Naive thymus-derived CD4-positive, alpha-beta T cell (primary cell): ENCODE measurements at regions not wholly inside any gene's neighbourhood (a gene's known extent, or its start where the extent isn't known, plus 50 kb on each side); places are given as distances from the start of the nearest gene placed in this dataset.

Source experiments
- ATAC-seq: fragments of 150-1000 bp; cut with Tn5 transposase; 2 replicates; pipeline ENCODE4 v1.10.0; 2021; ENCODE audit warnings: mild to moderate bottlenecking, moderate library complexity
- CTCF ChIA-PET: fragments of 350-600 bp; sonication (Branson Sonifier 250); formaldehyde crosslinking; loops from one replicate; lab custom pipeline; 2021; ENCODE audit warnings: antibody characterized with exemption; lab: Charles Lee
- POLR2A ChIA-PET: fragments of 350-600 bp; sonication (Branson Sonifier 250); formaldehyde crosslinking; loops from one replicate; lab custom pipeline; 2021; ENCODE audit warnings: antibody characterized with exemption, inconsistent platforms; lab: Charles Lee
- DNase-seq, 9 donors: peaks; one replicate each; pipeline versions ENCODE4 v3.0.0 to v3.0.0-alpha.2; 2020 to 2022; ENCODE audit warnings: mixed read lengths in 1 of 9
- H3K27ac ChIP-seq: one replicate; pipeline ENCODE4 v1.7.0; 2013; ENCODE audit warnings: mild to moderate bottlenecking, low read depth, low read length, moderate library complexity
- H3K27me3 ChIP-seq, 2 donors: one replicate each; pipeline ENCODE4 v1.7.0; 2013; ENCODE audit warnings: low read length in 2 of 2, mild to moderate bottlenecking in 2 of 2, moderate library complexity in 2 of 2; ENCODE audit not compliant: control insufficient read depth in 2 of 2, insufficient read depth in 2 of 2
- H3K36me3 ChIP-seq, 3 experiments: 1 replicate in 2 of 3; 2 replicates in 1 of 3; pipeline ENCODE4 v1.7.0; 2013; ENCODE audit warnings: low read length in 3 of 3, mild to moderate bottlenecking in 3 of 3, moderate library complexity in 1 of 3; ENCODE audit not compliant: insufficient read depth in 3 of 3, control insufficient read depth in 2 of 3
- H3K4me1 ChIP-seq, 2 donors: one replicate each; pipeline ENCODE4 v1.7.0; 2013; ENCODE audit warnings: low read length in 2 of 2, mild to moderate bottlenecking in 2 of 2, moderate library complexity in 1 of 2; ENCODE audit not compliant: control insufficient read depth in 2 of 2, insufficient read depth in 2 of 2
- H3K4me3 ChIP-seq: 2 replicates; pipeline ENCODE4 v1.7.0; 2013; ENCODE audit warnings: mild to moderate bottlenecking, low read length
- H3K9me3 ChIP-seq, 3 experiments: 1 replicate in 2 of 3; 2 replicates in 1 of 3; pipeline ENCODE4 v1.7.0; 2013; ENCODE audit warnings: low read length in 3 of 3; ENCODE audit not compliant: control insufficient read depth in 2 of 3
- H3K27ac Mint-ChIP-seq, 9 donors: one replicate each; pipeline ENCODE4 v1.8.0; 2020 to 2022; ENCODE audit warnings: mixed read lengths in 9 of 9, mild to moderate bottlenecking in 8 of 9, moderate library complexity in 5 of 9, inconsistent platforms in 2 of 9
- H3K27me3 Mint-ChIP-seq, 5 donors: one replicate each; pipeline ENCODE4 v1.8.0; 2021 to 2022; ENCODE audit warnings: mixed read lengths in 5 of 5, mild to moderate bottlenecking in 1 of 5
- H3K36me3 Mint-ChIP-seq, 5 donors: one replicate each; pipeline ENCODE4 v1.8.0; 2020 to 2022; ENCODE audit warnings: mixed read lengths in 5 of 5, mild to moderate bottlenecking in 3 of 5, inconsistent platforms in 1 of 5
- H3K4me1 Mint-ChIP-seq, 7 donors: one replicate each; pipeline ENCODE4 v1.8.0; 2020 to 2022; ENCODE audit warnings: mixed read lengths in 7 of 7, mild to moderate bottlenecking in 3 of 7, inconsistent platforms in 1 of 7
- H3K4me3 Mint-ChIP-seq, 10 donors: one replicate each; pipeline ENCODE4 v1.8.0; 2020 to 2022; ENCODE audit warnings: mild to moderate bottlenecking in 10 of 10, mixed read lengths in 10 of 10, moderate library complexity in 6 of 10, inconsistent platforms in 2 of 10
- H3K9me3 Mint-ChIP-seq, 11 donors: one replicate each; pipeline ENCODE4 v1.8.0; 2020 to 2022; ENCODE audit warnings: mixed read lengths in 11 of 11, mild to moderate bottlenecking in 4 of 11, inconsistent platforms in 1 of 11, moderate library complexity in 1 of 11
- intact Hi-C, 2 donors: fragments of 100-400 bp; cut with micrococcal nuclease; formaldehyde crosslinking; loops; one replicate each; pipeline ENCODE4 v1.15.1; 2023

DNA sequence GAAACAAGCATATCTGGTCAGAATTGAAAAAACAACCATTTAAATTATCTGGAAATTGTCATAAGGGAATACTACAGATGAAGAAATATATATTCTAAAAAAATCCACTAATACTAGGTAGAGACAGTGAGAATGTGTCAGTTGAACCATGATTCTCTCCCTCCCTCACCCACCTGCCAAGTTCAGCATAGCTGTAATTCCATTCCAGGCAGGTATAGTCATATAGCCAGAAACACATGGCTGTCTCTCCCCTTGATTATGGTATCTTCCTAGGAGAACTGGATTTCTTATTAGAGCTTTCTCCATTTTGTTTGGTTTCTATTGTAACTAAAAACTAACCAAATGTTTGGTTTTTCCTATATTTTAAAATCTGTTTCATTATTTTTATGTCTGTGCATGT is 509.2 kb downstream of the CDH10 start:
- Histone ChIP-seq H3K4me3 (no peak overlapping the region), H3K36me3 (no peaks in the 10 kb centered on the region), H3K9me3 (peaks cover 0 to 4% (median 0%) of the 10 kb centered on the region in 3 experiments), H3K27ac (no peak overlapping the region), H3K27me3 (no peaks in the 10 kb centered on the region), H3K4me1 (no peaks in the 10 kb centered on the region)
- Mint-ChIP-seq H3K9me3 (peaks cover 0 to 16% (median 7%) of the 10 kb centered on the region in 11 donors), H3K36me3 (no peaks in the 10 kb centered on the region), H3K4me3 (no peak overlapping the region), H3K4me1 (no peaks in the 10 kb centered on the region), H3K27me3 (no peaks in the 10 kb centered on the region), H3K27ac (no peak overlapping the region)
- CTCF ChIA-PET, result no interaction called here
- DNase-seq, result no peak
- POLR2A ChIA-PET, result no interaction called here
- intact Hi-C loops, result no loop called here
- ATAC-seq, result no peak

GRCh38 chr5:24141046-24141445 is 503.7 kb downstream of the CDH10 start:
- Histone ChIP-seq H3K27ac (no peak overlapping the region), H3K4me3 (no peak overlapping the region), H3K4me1 (no peaks in the 10 kb centered on the region), H3K36me3 (no peaks in the 10 kb centered on the region), H3K9me3 (peaks cover 0 to 4% (median 0%) of the 10 kb centered on the region in 3 experiments), H3K27me3 (no peaks in the 10 kb centered on the region)
- Mint-ChIP-seq H3K36me3 (no peaks in the 10 kb centered on the region), H3K4me3 (no peak overlapping the region), H3K27me3 (no peaks in the 10 kb centered on the region), H3K27ac (no peak overlapping the region), H3K9me3 (peaks cover 0 to 14% (median 5%) of the 10 kb centered on the region in 11 donors), H3K4me1 (no peaks in the 10 kb centered on the region)
- ChIA-PET POLR2A (no interaction called here), CTCF (no interaction called here)
- ATAC-seq (no peak), DNase-seq (no peak)
- intact Hi-C loops, result no loop called here

DNA sequence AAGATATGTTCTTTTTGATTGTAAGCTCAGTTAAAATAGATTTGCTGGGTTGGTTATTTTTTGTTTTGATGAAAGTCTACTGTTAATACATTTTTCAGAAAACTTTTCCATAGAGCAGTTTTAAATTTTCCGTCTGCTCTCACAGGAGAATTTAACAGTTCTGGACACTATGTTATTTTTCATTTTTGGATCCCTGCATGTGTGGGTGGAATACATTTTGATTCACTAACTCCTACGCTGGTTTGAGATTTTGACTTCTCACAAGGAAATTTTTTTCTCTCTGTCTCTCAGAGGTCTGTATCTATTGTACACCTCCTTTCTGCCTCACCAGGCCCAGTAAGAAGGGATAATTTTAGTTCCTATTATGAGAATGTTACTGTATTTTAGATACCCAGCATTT is 502.4 kb downstream of the CDH10 start:
- Histone ChIP-seq H3K4me1 (no peaks in the 10 kb centered on the region), H3K9me3 (peaks cover 0 to 4% (median 0%) of the 10 kb centered on the region in 3 experiments), H3K36me3 (no peaks in the 10 kb centered on the region), H3K27ac (no peak overlapping the region), H3K4me3 (no peak overlapping the region), H3K27me3 (no peaks in the 10 kb centered on the region)
- H3K9me3 Mint-ChIP-seq, result peaks cover 0 to 14% (median 3%) of the 10 kb centered on the region in 11 donors
- no peaks in the 10 kb centered on the region for H3K36me3 Mint-ChIP-seq
- no peaks in the 10 kb centered on the region for H3K27me3 Mint-ChIP-seq
- DNase-seq (no peak), ATAC-seq (no peak)
- CTCF ChIA-PET, result no interaction called here
- no peaks in the 10 kb centered on the region for H3K4me1 Mint-ChIP-seq
- H3K27ac Mint-ChIP-seq, result no peak overlapping the region
- H3K4me3 Mint-ChIP-seq, result no peak overlapping the region
- POLR2A ChIA-PET, result no interaction called here
- intact Hi-C loops, result no loop called here

DNA sequence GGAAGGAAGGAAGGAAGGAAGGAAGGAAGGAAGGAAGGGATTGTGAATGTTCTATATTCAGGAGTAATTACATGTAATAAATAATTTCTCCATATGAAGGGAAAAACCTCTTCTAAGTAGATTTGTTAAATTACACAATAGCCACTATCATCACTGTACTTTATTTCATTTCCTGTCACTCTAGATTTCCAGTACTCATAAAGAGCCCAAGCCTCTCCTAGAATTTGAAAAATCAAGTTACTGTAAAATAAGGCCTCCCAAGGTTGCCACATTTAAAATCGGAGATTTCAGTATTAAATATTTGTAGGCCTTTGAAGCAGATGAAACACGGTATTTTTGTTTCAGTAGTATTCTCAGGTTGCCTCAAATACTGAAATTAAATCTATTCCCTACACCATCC is 499.0 kb downstream of the CDH10 start:
- DNase-seq (no peak), ATAC-seq (no peak)
- POLR2A ChIA-PET, result no interaction called here
- no peak overlapping the region for H3K27ac ChIP-seq
- Mint-ChIP-seq H3K4me1 (no peaks in the 10 kb centered on the region), H3K27ac (no peak overlapping the region), H3K4me3 (no peak overlapping the region), H3K9me3 (peaks cover 0 to 9% (median 4%) of the 10 kb centered on the region in 11 donors), H3K27me3 (no peaks in the 10 kb centered on the region), H3K36me3 (no peaks in the 10 kb centered on the region)
- intact Hi-C loops, result no loop called here
- H3K9me3 ChIP-seq, result no peaks in the 10 kb centered on the region
- H3K36me3 ChIP-seq, result no peaks in the 10 kb centered on the region
- H3K27me3 ChIP-seq, result no peaks in the 10 kb centered on the region
- CTCF ChIA-PET, result no interaction called here
- no peak overlapping the region for H3K4me3 ChIP-seq
- H3K4me1 ChIP-seq, result no peaks in the 10 kb centered on the region

GRCh38 chr5:24161559-24161958 is 483.2 kb downstream of the CDH10 start:
- H3K27ac ChIP-seq, result no peak overlapping the region
- Mint-ChIP-seq H3K4me1 (no peaks in the 10 kb centered on the region), H3K27ac (no peak overlapping the region), H3K4me3 (no peak overlapping the region), H3K27me3 (no peaks in the 10 kb centered on the region), H3K36me3 (no peaks in the 10 kb centered on the region), H3K9me3 (peaks cover 0 to 44% (median 13%) of the 10 kb centered on the region in 11 donors)
- CTCF ChIA-PET, result no interaction called here
- no peaks in the 10 kb centered on the region for H3K27me3 ChIP-seq
- DNase-seq, result no peak
- H3K4me3 ChIP-seq, result no peak overlapping the region
- intact Hi-C loops, result no loop called here
- POLR2A ChIA-PET, result no interaction called here
- H3K4me1 ChIP-seq, result no peaks in the 10 kb centered on the region
- ATAC-seq, result no peak
- H3K9me3 ChIP-seq, result no peaks in the 10 kb centered on the region
- H3K36me3 ChIP-seq, result no peaks in the 10 kb centered on the region

GRCh38 chr5:24162343-24162742 is 482.4 kb downstream of the CDH10 start:
- H3K36me3 ChIP-seq, result no peaks in the 10 kb centered on the region
- Mint-ChIP-seq H3K27me3 (no peaks in the 10 kb centered on the region), H3K36me3 (no peaks in the 10 kb centered on the region), H3K4me3 (no peak overlapping the region), H3K27ac (no peak overlapping the region), H3K4me1 (no peaks in the 10 kb centered on the region), H3K9me3 (peaks cover 0 to 46% (median 9%) of the 10 kb centered on the region in 11 donors)
- intact Hi-C loops, result no loop called here
- H3K27me3 ChIP-seq, result no peaks in the 10 kb centered on the region
- H3K9me3 ChIP-seq, result no peaks in the 10 kb centered on the region
- H3K4me3 ChIP-seq, result no peak overlapping the region
- DNase-seq (no peak), ATAC-seq (no peak)
- CTCF ChIA-PET, result no interaction called here
- POLR2A ChIA-PET, result no interaction called here
- H3K4me1 ChIP-seq, result no peaks in the 10 kb centered on the region
- H3K27ac ChIP-seq, result no peak overlapping the region

- ATAC-seq, result no peak
- Mint-ChIP-seq H3K27ac (no peak overlapping the region), H3K4me3 (no peak overlapping the region), H3K27me3 (no peaks in the 10 kb centered on the region), H3K4me1 (no peaks in the 10 kb centered on the region), H3K36me3 (no peaks in the 10 kb centered on the region), H3K9me3 (peaks cover 3 to 42% (median 7%) of the 10 kb centered on the region in 11 donors)
- ChIA-PET POLR2A (no interaction called here), CTCF (no interaction called here)
- H3K4me3 ChIP-seq, result no peak overlapping the region
- no peak for DNase-seq
- H3K4me1 ChIP-seq, result no peaks in the 10 kb centered on the region
- intact Hi-C loops, result no loop called here
- no peak overlapping the region for H3K27ac ChIP-seq
- no peaks in the 10 kb centered on the region for H3K9me3 ChIP-seq
- no peaks in the 10 kb centered on the region for H3K36me3 ChIP-seq
- H3K27me3 ChIP-seq, result no peaks in the 10 kb centered on the region
Measured at GRCh38 chr5:24163091-24163490, 481.7 kb downstream of the CDH10 start.
